Ovary (tissue), 7 donors: ENCODE measurements at regions not wholly inside any gene's neighbourhood (a gene's known extent, or its start where the extent isn't known, plus 50 kb on each side); places are given as distances from the start of the nearest gene placed in this dataset.

Experiments
- DNase-seq, 5 donors: peaks; one replicate each; pipeline ENCODE4 v3.0.0-alpha.2; 2019 to 2020
- H3K27ac ChIP-seq, 2 donors: fragments of 200-600 bp; one replicate each; pipeline versions ENCODE4 v1.5.1 to v1.8.0; 2019 to 2022
- H3K27me3 ChIP-seq: fragments of 200-600 bp; one replicate; pipeline ENCODE4 v1.8.0; 2022
- H3K36me3 ChIP-seq: fragments of 200-600 bp; sonication (generic); one replicate; pipeline ENCODE4 v1.5.1; 2019
- H3K4me1 ChIP-seq: one replicate; pipeline ENCODE4 v1.8.1; 2013; ENCODE audit warnings: mild to moderate bottlenecking, moderate library complexity; ENCODE audit not compliant: insufficient read depth
- H3K4me3 ChIP-seq: fragments of 200-600 bp; sonication (generic); one replicate; pipeline ENCODE4 v1.5.1; 2017
- H3K9me3 ChIP-seq, 2 donors: fragments of 200-600 bp in 1 of 2; sonication (generic) in 1 of 2; one replicate each; pipeline versions ENCODE4 v1.5.1 to v1.8.1; 2013 to 2019; ENCODE audit warnings: mild to moderate bottlenecking in 1 of 2, moderate library complexity in 1 of 2
- CTCF ChIP-seq, 3 donors: fragments of 450-650 bp in 2 of 3; fragments of 200-600 bp in 1 of 3; IDR thresholded peaks; one replicate each; pipeline versions ENCODE4 v1.5.1 to v1.8.0; 2016 to 2022; ENCODE audit warnings: antibody characterized with exemption in 3 of 3, mild to moderate bottlenecking in 1 of 3
- EP300 ChIP-seq: sonication (generic); formaldehyde crosslinking; IDR thresholded peaks from one replicate; pipeline ENCODE4 v1.6.1; 2017; ENCODE audit warnings: antibody characterized with exemption
- POLR2A ChIP-seq: fragments of 450-650 bp; IDR thresholded peaks from one replicate; pipeline ENCODE4 v1.6.1; 2017; ENCODE audit warnings: antibody characterized with exemption, mild to moderate bottlenecking, moderate library complexity
- WGBS, 3 donors: extraction: QIAGEN DNeasy Blood & Tissue Kit in 1 of 3; methylation state at CpG; one replicate each; pipeline versions ENCODE4 v1.1.5 to v1.1.7; 2013 to 2017; 5-methylcytosine and 5-hydroxymethylcytosine counted together
- intact Hi-C, 4 donors: fragments of 100-400 bp; cut with DNase I; formaldehyde crosslinking; loops; one replicate each; pipeline versions ENCODE4 v1.11.0 to v1.15.1; 2022 to 2023
- donor health status: DM: no; HTN: no; CAD: no; lungs with moderate emphysema.
- donor health status: DM: no; HTN: no; CAD: no.
- donor health status: Bipolar disorder and iron deficiency.
- donor health status: DM: no; HTN: no; CAD: no.
- donor health status: DM: yes; HTN: yes; CAD: no.

GRCh38 chr3:152891678-152892077, 56.7 kb downstream of the P2RY1 start:
- Histone ChIP-seq H3K27ac (no peak overlapping the region), H3K27me3 (no peaks in the 10 kb centered on the region), H3K4me1 (no peaks in the 10 kb centered on the region), H3K4me3 (no peak overlapping the region), H3K9me3 (no peaks in the 10 kb centered on the region), H3K36me3 (no peaks in the 10 kb centered on the region)
- intact Hi-C loops = no loop called here
- WGBS, 3 donors = 79 to 90% (median 89%) methylated on average over 1 of the region's 1 CpG
- TF ChIP-seq EP300 (no peak), CTCF (IDR thresholded peaks at IDR 0.05) (no peak), POLR2A (no peak)
- DNase-seq = no peak

GRCh38 chr3:152892446-152892845, 57.5 kb downstream of the P2RY1 start:
- Histone ChIP-seq H3K4me1 (no peaks in the 10 kb centered on the region), H3K36me3 (no peaks in the 10 kb centered on the region), H3K27ac (no peak overlapping the region), H3K4me3 (no peak overlapping the region), H3K9me3 (no peaks in the 10 kb centered on the region), H3K27me3 (no peaks in the 10 kb centered on the region)
- DNase-seq = no peak
- TF ChIP-seq EP300 (no peak), CTCF (IDR thresholded peaks at IDR 0.05) (no peak), POLR2A (no peak)
- intact Hi-C loops = no loop called here

- H3K9me3 ChIP-seq = no peaks in the 10 kb centered on the region
- intact Hi-C loops = no loop called here
- DNase-seq = no peak
- no peaks in the 10 kb centered on the region for H3K36me3 ChIP-seq
- no peaks in the 10 kb centered on the region for H3K27me3 ChIP-seq
- TF ChIP-seq EP300 (no peak), CTCF (IDR thresholded peaks at IDR 0.05) (no peak), POLR2A (no peak)
- H3K4me3 ChIP-seq = no peak overlapping the region
- H3K4me1 ChIP-seq = no peaks in the 10 kb centered on the region
- WGBS, 3 donors = 50 to 56% (median 51%) methylated on average over 3 of the region's 3 CpGs
- no peak overlapping the region for H3K27ac ChIP-seq
These were observed 58.7 kb downstream of the P2RY1 start for GRCh38 chr3:152893647-152894046.

GRCh38 chr3:152899306-152899705, 64.4 kb downstream of the P2RY1 start:
- no peaks in the 10 kb centered on the region for H3K27me3 ChIP-seq
- 75 to 85% (median 84%) methylated on average over 2 of the region's 2 CpGs for WGBS, 3 donors
- intact Hi-C loops = no loop called here
- no peak overlapping the region for H3K4me3 ChIP-seq
- no peak overlapping the region for H3K27ac ChIP-seq
- no peaks in the 10 kb centered on the region for H3K4me1 ChIP-seq
- no peaks in the 10 kb centered on the region for H3K36me3 ChIP-seq
- TF ChIP-seq POLR2A (no peak), EP300 (no peak), CTCF (IDR thresholded peaks at IDR 0.05) (no peak)
- DNase-seq = no peak
- no peaks in the 10 kb centered on the region for H3K9me3 ChIP-seq

- Histone ChIP-seq H3K9me3 (no peaks in the 10 kb centered on the region), H3K4me3 (no peak overlapping the region), H3K27me3 (no peaks in the 10 kb centered on the region), H3K4me1 (no peaks in the 10 kb centered on the region), H3K36me3 (no peaks in the 10 kb centered on the region), H3K27ac (no peak overlapping the region)
- 84 to 93% (median 89%) methylated on average over 2 of the region's 2 CpGs for WGBS, 3 donors
- TF ChIP-seq POLR2A (no peak), EP300 (no peak), CTCF (IDR thresholded peaks at IDR 0.05) (no peak)
- DNase-seq = no peak
- intact Hi-C loops = no loop called here
These were observed 67.3 kb downstream of the P2RY1 start for GRCh38 chr3:152902141-152902669.
